ENCODE measurements at regions not wholly inside any gene's neighbourhood (a gene's known extent, or its start where the extent isn't known, plus 50 kb on each side); places are given as distances from the start of the nearest gene placed in this dataset.

DNA sequence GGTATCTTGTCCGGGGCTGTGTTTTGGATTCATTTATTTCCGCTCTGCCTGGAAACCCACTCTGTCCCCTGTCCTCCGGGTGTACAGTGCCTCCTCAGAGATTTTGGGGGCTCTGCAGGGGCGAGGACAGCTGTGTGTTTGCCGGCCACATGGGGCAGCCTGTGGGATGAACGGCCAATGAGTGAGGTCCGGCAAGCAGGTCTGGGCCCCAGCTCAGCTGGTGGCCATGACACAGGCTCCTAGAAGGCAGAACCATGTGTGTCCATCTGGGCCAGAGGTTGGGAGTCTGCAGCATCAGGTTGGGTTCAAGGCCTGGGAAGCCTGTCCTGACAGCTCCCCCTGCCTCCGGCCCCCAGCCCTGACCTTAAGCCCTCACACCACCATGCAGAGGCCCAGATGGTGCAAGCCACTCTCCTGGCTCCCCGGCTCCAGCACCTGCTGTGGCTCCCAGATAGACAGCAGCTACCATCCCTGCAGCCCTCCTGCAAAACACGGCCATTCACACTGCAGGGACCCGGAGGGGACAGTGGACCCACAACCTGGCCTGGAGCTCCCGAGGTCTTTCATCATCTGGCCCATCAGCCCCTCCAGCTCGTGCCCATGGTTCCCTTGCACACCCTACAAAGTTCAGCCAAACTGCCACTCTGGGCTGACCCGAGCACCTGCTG lies 220.1 kb upstream of the C14orf180 start:
- TF ChIP-seq, protein P1, sequence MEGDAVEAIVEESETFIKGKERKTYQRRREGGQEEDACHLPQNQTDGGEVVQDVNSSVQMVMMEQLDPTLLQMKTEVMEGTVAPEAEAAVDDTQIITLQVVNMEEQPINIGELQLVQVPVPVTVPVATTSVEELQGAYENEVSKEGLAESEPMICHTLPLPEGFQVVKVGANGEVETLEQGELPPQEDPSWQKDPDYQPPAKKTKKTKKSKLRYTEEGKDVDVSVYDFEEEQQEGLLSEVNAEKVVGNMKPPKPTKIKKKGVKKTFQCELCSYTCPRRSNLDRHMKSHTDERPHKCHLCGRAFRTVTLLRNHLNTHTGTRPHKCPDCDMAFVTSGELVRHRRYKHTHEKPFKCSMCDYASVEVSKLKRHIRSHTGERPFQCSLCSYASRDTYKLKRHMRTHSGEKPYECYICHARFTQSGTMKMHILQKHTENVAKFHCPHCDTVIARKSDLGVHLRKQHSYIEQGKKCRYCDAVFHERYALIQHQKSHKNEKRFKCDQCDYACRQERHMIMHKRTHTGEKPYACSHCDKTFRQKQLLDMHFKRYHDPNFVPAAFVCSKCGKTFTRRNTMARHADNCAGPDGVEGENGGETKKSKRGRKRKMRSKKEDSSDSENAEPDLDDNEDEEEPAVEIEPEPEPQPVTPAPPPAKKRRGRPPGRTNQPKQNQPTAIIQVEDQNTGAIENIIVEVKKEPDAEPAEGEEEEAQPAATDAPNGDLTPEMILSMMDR (tag by site-specific recombination; IDR thresholded peaks at IDR 0.05) = no peak
- no peak for TF ChIP-seq ZBTB49 (tag by site-specific recombination; IDR thresholded peaks at IDR 0.05; ENCODE audit: low read depth)
- TF ChIP-seq SP7 (tag by site-specific recombination; IDR thresholded peaks at IDR 0.05) = no peak
- TF ChIP-seq ZNF133 (tag by site-specific recombination; IDR thresholded peaks at IDR 0.05) = no peak
- TF ChIP-seq, protein P2, sequence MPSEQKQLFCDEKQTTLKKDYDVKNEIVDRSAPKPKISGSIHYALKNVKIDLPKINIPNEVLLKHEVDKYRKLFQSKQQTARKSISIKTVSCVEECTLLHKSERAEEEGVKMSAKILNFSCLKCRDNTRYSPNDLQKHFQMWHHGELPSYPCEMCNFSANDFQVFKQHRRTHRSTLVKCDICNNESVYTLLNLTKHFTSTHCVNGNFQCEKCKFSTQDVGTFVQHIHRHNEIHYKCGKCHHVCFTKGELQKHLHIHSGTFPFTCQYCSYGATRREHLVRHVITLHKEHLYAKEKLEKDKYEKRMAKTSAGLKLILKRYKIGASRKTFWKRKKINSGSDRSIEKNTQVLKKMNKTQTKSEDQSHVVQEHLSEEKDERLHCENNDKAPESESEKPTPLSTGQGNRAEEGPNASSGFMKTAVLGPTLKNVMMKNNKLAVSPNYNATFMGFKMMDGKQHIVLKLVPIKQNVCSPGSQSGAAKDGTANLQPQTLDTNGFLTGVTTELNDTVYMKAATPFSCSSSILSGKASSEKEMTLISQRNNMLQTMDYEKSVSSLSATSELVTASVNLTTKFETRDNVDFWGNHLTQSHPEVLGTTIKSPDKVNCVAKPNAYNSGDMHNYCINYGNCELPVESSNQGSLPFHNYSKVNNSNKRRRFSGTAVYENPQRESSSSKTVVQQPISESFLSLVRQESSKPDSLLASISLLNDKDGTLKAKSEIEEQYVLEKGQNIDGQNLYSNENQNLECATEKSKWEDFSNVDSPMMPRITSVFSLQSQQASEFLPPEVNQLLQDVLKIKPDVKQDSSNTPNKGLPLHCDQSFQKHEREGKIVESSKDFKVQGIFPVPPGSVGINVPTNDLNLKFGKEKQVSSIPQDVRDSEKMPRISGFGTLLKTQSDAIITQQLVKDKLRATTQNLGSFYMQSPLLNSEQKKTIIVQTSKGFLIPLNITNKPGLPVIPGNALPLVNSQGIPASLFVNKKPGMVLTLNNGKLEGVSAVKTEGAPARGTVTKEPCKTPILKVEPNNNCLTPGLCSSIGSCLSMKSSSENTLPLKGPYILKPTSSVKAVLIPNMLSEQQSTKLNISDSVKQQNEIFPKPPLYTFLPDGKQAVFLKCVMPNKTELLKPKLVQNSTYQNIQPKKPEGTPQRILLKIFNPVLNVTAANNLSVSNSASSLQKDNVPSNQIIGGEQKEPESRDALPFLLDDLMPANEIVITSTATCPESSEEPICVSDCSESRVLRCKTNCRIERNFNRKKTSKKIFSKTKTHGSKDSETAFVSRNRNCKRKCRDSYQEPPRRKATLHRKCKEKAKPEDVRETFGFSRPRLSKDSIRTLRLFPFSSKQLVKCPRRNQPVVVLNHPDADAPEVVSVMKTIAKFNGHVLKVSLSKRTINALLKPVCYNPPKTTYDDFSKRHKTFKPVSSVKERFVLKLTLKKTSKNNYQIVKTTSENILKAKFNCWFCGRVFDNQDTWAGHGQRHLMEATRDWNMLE (tag by site-specific recombination; conservative IDR thresholded peaks at IDR 0.05; ENCODE audit: low read depth) = no peak
- TF ChIP-seq ZNF114 (tag by site-specific recombination; IDR thresholded peaks at IDR 0.05) = no peak
- TF ChIP-seq ZNF302 (tag by site-specific recombination; IDR thresholded peaks at IDR 0.05; ENCODE audit: low read depth) = no peak
- no peak for TF ChIP-seq HOXD13 (CRISPR knock-in tag; IDR thresholded peaks at IDR 0.05; ENCODE audit: borderline replicate concordance)
- no peak for TF ChIP-seq GFI1B (tag by site-specific recombination; IDR thresholded peaks at IDR 0.05)

Measured in HEK293 (cell line).